Panc1 (cell line): ENCODE measurements at regions not wholly inside any gene's neighbourhood (a gene's known extent, or its start where the extent isn't known, plus 50 kb on each side); places are given as distances from the start of the nearest gene placed in this dataset.

ENCODE experiments used
- ATAC-seq: fragments of 200-7000 bp; cut with Tn5 transposase; 2 replicates; pipeline ENCODE4 v1.9.1; 2020; ENCODE audit warnings: mild to moderate bottlenecking, moderate library complexity
- BruUV-seq: library from RNA; stranded (reverse); fragments of 400-500 nt; replicated peaks from 2 replicates; lab custom pipeline; 2021; lab: Mats Ljungman, UMichigan
- CTCF ChIA-PET: fragments of 300-600 bp; sonication (Branson Sonifier 250); formaldehyde crosslinking; loops from one replicate; lab custom pipeline; 2022; ENCODE audit warnings: antibody characterized with exemption; lab: Charles Lee
- POLR2A ChIA-PET: fragments of 300-600 bp; sonication (Branson Sonifier 250); formaldehyde crosslinking; loops from one replicate; lab custom pipeline; 2022; ENCODE audit warnings: antibody characterized with exemption; lab: Charles Lee
- DNase-seq: peaks from one replicate; pipeline ENCODE4 v3.0.0-alpha.2; 2010; ENCODE audit warnings: low read depth, low spot score
- H3K27ac ChIP-seq: 2 replicates; pipeline ENCODE4 v1.5.1; 2011; ENCODE audit warnings: mild to moderate bottlenecking, low read length, inconsistent platforms
- H3K27me3 ChIP-seq: fragments of 200-500 bp; sonication (Bioruptor generic); 2 replicates; pipeline ENCODE4 v1.6.0; 2014; ENCODE audit warnings: low read length, inconsistent platforms; ENCODE audit not compliant: control insufficient read depth, insufficient read depth
- H3K36me3 ChIP-seq: fragments of 200-500 bp; sonication (Bioruptor generic); 2 replicates; pipeline ENCODE4 v1.5.1; 2014; ENCODE audit warnings: inconsistent platforms, mild to moderate bottlenecking, low read length, moderate library complexity; ENCODE audit not compliant: control insufficient read depth, insufficient read depth
- H3K4me1 ChIP-seq: 2 replicates; pipeline ENCODE4 v1.5.1; 2011; ENCODE audit warnings: inconsistent platforms, mild to moderate bottlenecking, low read length, moderate library complexity; ENCODE audit not compliant: control insufficient read depth, insufficient read depth
- H3K4me3 ChIP-seq, 2 experiments: 2 replicates each; pipeline ENCODE4 v1.5.1; 2011 to 2012; ENCODE audit warnings: low read depth in 2 of 2, low read length in 2 of 2, mild to moderate bottlenecking in 2 of 2, inconsistent platforms in 1 of 2, moderate library complexity in 1 of 2
- H3K9me3 ChIP-seq: fragments of 200-500 bp; sonication (Bioruptor generic); 2 replicates; pipeline ENCODE4 v1.5.1; 2014; ENCODE audit warnings: low read depth, mild to moderate bottlenecking, inconsistent platforms, low read length, moderate library complexity; ENCODE audit not compliant: control insufficient read depth, insufficient read depth
- POLR2AphosphoS5 ChIP-seq: IDR thresholded peaks from 2 replicates; pipeline ENCODE4 v1.6.1; 2012; ENCODE audit warnings: mild to moderate bottlenecking, low read depth, low read length, moderate library complexity
- SIN3A ChIP-seq: IDR thresholded peaks from 2 replicates; pipeline ENCODE4 v1.6.1; 2012; ENCODE audit warnings: low read depth, mild to moderate bottlenecking, low read length, moderate library complexity, borderline replicate concordance; ENCODE audit not compliant: insufficient read depth
- TCF7L2 ChIP-seq: IDR thresholded peaks from 2 replicates; pipeline ENCODE4 v1.6.1; 2011; ENCODE audit warnings: mild to moderate bottlenecking, low read depth, low read length, inconsistent platforms
- in situ Hi-C: cut with HindIII; loops from 2 replicates; pipeline ENCODE4 v1.10.0; 2016; ENCODE audit warnings: low sequenced_read_pairs, low pct_unique_long_range_greater_than_20kb
- intact Hi-C: fragments of 100-400 bp; cut with micrococcal nuclease; formaldehyde crosslinking; loops from one replicate; pipeline ENCODE4 v1.10.0; 2022; ENCODE audit not compliant: unreplicated experiment
- TF ChIP-seq, protein P1 (sequence below), 2 experiments: IDR thresholded peaks; 2 replicates each; pipeline ENCODE4 v1.6.1; 2011 to 2012; ENCODE audit warnings: low read depth in 2 of 2, control low read depth in 1 of 2, low read length in 1 of 2, mild to moderate bottlenecking in 1 of 2, moderate library complexity in 1 of 2; ENCODE audit not compliant: insufficient read depth in 1 of 2
- TF ChIP-seq, protein P2 (sequence below): fragments of 450-650 bp; IDR thresholded peaks from 2 replicates; pipeline ENCODE4 v1.5.1; 2017; ENCODE audit warnings: mild to moderate bottlenecking

DNA sequence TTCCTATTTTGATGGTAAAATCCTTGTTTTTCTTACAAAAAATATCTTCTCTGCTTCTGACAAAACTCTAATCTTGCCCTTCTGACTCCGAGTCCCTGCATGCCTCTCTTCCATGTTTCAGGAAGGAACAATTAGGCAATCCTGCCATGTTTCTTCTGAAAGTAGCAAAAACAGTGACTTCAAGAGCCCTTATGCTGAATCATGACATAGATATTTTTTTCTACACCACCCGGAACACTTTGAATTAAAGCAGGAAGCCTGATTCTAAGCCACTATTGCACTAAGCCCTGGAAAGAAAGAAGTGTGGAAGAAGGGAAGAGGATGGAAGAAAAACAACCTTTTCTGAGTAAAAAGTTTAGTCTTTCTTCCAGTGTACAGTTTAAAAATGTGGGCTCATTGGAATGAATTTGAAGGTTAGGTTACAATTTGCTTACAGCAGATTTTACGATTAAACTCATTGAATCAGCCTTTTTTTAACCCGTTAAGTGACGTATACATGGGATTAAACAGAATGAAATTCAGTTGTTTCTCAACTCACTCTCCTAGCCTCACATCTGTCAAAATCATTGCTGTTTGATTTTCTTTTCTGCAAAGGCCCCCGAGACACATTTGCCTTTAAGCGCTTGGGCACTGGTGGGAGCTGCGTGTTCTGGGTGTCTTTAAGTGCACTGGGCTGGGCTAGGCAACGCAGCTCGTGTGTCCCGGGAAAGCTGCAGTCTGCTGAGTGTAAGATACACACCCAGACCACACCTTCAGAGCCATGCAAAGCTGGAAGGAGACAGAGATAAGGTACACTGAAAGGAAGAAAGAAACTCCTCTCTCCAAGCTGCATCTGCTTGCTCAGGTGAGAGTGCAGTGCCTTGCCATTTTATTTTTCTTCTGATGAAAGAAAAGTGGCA lies 159.4 kb upstream of the CITED2 start:
- peak overlapping the region; percentile 91 for H3K27ac ChIP-seq
- intact Hi-C loops: loop anchor here (10.0 kb wide), 1 partner anchor 159 kb away; the partner anchor contains the start of gene CITED2
- H3K27me3 ChIP-seq: no peaks in the 10 kb centered on the region
- BruUV-seq: no TSS peak
- H3K4me1 ChIP-seq: peaks cover 42% of the 10 kb centered on the region
- in situ Hi-C loops: no loop called here
- no peaks in the 10 kb centered on the region for H3K9me3 ChIP-seq
- POLR2A ChIA-PET: no interaction called here
- CTCF ChIA-PET: no interaction called here
- ATAC-seq (peak; percentile 87), DNase-seq (no peak)
- TF ChIP-seq POLR2AphosphoS5 (no peak), TCF7L2 (no peak), SIN3A (no peak)
- TF ChIP-seq, protein P1, sequence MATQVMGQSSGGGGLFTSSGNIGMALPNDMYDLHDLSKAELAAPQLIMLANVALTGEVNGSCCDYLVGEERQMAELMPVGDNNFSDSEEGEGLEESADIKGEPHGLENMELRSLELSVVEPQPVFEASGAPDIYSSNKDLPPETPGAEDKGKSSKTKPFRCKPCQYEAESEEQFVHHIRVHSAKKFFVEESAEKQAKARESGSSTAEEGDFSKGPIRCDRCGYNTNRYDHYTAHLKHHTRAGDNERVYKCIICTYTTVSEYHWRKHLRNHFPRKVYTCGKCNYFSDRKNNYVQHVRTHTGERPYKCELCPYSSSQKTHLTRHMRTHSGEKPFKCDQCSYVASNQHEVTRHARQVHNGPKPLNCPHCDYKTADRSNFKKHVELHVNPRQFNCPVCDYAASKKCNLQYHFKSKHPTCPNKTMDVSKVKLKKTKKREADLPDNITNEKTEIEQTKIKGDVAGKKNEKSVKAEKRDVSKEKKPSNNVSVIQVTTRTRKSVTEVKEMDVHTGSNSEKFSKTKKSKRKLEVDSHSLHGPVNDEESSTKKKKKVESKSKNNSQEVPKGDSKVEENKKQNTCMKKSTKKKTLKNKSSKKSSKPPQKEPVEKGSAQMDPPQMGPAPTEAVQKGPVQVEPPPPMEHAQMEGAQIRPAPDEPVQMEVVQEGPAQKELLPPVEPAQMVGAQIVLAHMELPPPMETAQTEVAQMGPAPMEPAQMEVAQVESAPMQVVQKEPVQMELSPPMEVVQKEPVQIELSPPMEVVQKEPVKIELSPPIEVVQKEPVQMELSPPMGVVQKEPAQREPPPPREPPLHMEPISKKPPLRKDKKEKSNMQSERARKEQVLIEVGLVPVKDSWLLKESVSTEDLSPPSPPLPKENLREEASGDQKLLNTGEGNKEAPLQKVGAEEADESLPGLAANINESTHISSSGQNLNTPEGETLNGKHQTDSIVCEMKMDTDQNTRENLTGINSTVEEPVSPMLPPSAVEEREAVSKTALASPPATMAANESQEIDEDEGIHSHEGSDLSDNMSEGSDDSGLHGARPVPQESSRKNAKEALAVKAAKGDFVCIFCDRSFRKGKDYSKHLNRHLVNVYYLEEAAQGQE (IDR thresholded peaks at IDR 0.05; ENCODE audit: insufficient read depth in 1 of 2, low read depth in 2 of 2, low read length in 1 of 2): no peak
- TF ChIP-seq, protein P2, sequence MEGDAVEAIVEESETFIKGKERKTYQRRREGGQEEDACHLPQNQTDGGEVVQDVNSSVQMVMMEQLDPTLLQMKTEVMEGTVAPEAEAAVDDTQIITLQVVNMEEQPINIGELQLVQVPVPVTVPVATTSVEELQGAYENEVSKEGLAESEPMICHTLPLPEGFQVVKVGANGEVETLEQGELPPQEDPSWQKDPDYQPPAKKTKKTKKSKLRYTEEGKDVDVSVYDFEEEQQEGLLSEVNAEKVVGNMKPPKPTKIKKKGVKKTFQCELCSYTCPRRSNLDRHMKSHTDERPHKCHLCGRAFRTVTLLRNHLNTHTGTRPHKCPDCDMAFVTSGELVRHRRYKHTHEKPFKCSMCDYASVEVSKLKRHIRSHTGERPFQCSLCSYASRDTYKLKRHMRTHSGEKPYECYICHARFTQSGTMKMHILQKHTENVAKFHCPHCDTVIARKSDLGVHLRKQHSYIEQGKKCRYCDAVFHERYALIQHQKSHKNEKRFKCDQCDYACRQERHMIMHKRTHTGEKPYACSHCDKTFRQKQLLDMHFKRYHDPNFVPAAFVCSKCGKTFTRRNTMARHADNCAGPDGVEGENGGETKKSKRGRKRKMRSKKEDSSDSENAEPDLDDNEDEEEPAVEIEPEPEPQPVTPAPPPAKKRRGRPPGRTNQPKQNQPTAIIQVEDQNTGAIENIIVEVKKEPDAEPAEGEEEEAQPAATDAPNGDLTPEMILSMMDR: no peak
- no peaks in the 10 kb centered on the region for H3K36me3 ChIP-seq
- H3K4me3 ChIP-seq: peak overlapping the region; percentile 9 to 25; a peak in 3 of 4 replicates

DNA sequence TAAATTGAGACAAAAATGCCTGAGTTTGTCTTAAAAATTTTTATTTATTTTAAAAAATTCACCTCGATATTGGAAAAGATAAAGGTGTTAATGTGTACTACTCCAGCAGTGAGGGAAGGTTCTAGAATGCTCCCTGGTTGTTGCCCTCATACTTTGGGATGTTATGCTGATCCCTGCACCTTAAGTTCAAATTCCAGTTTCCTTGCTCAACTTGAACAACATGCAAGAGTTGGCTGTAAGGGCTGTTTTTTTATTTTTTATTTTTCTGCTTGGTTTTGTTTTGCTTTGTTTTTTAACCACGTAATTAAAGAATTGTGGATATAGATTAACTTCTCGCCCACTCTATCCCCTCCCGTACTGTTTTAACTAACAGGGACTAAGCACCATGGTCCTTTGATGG lies 158.7 kb upstream of the CITED2 start:
- Histone ChIP-seq H3K27ac (peak overlapping the region; percentile 91), H3K4me3 (no peak overlapping the region), H3K9me3 (no peaks in the 10 kb centered on the region), H3K4me1 (peaks cover 36% of the 10 kb centered on the region), H3K27me3 (no peaks in the 10 kb centered on the region), H3K36me3 (no peaks in the 10 kb centered on the region)
- TF ChIP-seq, protein P2: no peak
- TF ChIP-seq TCF7L2 (no peak), POLR2AphosphoS5 (no peak), SIN3A (no peak)
- TF ChIP-seq, protein P1 (IDR thresholded peaks at IDR 0.05; ENCODE audit: insufficient read depth in 1 of 2, low read depth in 2 of 2, low read length in 1 of 2): no peak
- ChIA-PET POLR2A (no interaction called here), CTCF (no interaction called here)
- in situ Hi-C loops: no loop called here
- intact Hi-C loops: loop anchor here (10.0 kb wide), 1 partner anchor 158 kb away; the partner anchor contains the start of gene CITED2
- ATAC-seq (no peak), DNase-seq (no peak)
- no TSS peak for BruUV-seq
